WTC11 (cell line): ENCODE measurements at regions not wholly inside any gene's neighbourhood (a gene's known extent, or its start where the extent isn't known, plus 50 kb on each side); places are given as distances from the start of the nearest gene placed in this dataset.
"Not testable (repeated sequence)": the region's sequence is repeated elsewhere in the genome, so short reads cannot be mapped to it uniquely, and the experiment has no call there.

Experiments
- ATAC-seq: fragments of 200-7000 bp; cut with Tn5 transposase; 2 replicates; pipeline ENCODE4 v1.10.0; 2021; ENCODE audit warnings: mild to moderate bottlenecking, moderate library complexity
- CTCF ChIA-PET: fragments of 300-600 bp; sonication (Branson Sonifier 250); formaldehyde crosslinking; loops from one replicate; lab custom pipeline; 2021; ENCODE audit warnings: antibody characterized with exemption; lab: Charles Lee
- POLR2A ChIA-PET: fragments of 350-600 bp; sonication (Branson Sonifier 250); formaldehyde crosslinking; loops from one replicate; lab custom pipeline; 2021; ENCODE audit warnings: antibody characterized with exemption; lab: Charles Lee
- DNase-seq: peaks from one replicate; pipeline ENCODE4 v3.0.0; 2021; ENCODE audit warnings: low spot score
- H3K27ac Mint-ChIP-seq: 2 replicates; pipeline ENCODE4 v1.8.0; 2021; ENCODE audit warnings: mixed read lengths
- H3K27me3 Mint-ChIP-seq: 2 replicates; pipeline ENCODE4 v1.8.0; 2021; ENCODE audit warnings: low read depth, mild to moderate bottlenecking, moderate library complexity, mixed read lengths
- H3K36me3 Mint-ChIP-seq: 2 replicates; pipeline ENCODE4 v1.8.0; 2021; ENCODE audit warnings: mixed read lengths
- H3K4me1 Mint-ChIP-seq: 2 replicates; pipeline ENCODE4 v1.8.0; 2022; ENCODE audit warnings: mixed read lengths
- H3K4me3 Mint-ChIP-seq: 2 replicates; pipeline ENCODE4 v1.8.0; 2021; ENCODE audit warnings: mild to moderate bottlenecking, moderate library complexity, mixed read lengths
- H3K9me3 Mint-ChIP-seq: 2 replicates; pipeline ENCODE4 v1.8.0; 2021; ENCODE audit warnings: mixed read lengths
- CBFB ChIP-seq: sonication (generic); formaldehyde crosslinking; IDR thresholded peaks from 2 replicates; pipeline ENCODE4 v1.8.1; 2022; ENCODE audit warnings: mild to moderate bottlenecking, low read depth, missing genetic modification reagents
- MXD4 ChIP-seq: fragments of 250-450 bp; sonication (Bioruptor Pico); IDR thresholded peaks from 2 replicates; pipeline ENCODE4 v1.8.0; 2021; ENCODE audit warnings: mild to moderate bottlenecking, moderate library complexity, borderline replicate concordance
- NFE2L1 ChIP-seq: sonication (generic); formaldehyde crosslinking; IDR thresholded peaks from 2 replicates; pipeline ENCODE4 v1.8.1; 2023; ENCODE audit warnings: missing genetic modification reagents
- NR1H2 ChIP-seq: sonication (generic); formaldehyde crosslinking; IDR thresholded peaks from 2 replicates; pipeline ENCODE4 v1.9.0; 2021; ENCODE audit warnings: mild to moderate bottlenecking, moderate library complexity, missing genetic modification reagents
- NR3C1 ChIP-seq: sonication (generic); formaldehyde crosslinking; conservative IDR thresholded peaks from 2 replicates; pipeline ENCODE4 v1.8.1; 2023; ENCODE audit warnings: low read depth, mild to moderate bottlenecking, missing genetic modification reagents
- SMAD3 ChIP-seq: sonication (generic); formaldehyde crosslinking; IDR thresholded peaks from 2 replicates; pipeline ENCODE4 v1.8.0; 2022; ENCODE audit warnings: missing genetic modification reagents, mild to moderate bottlenecking, borderline replicate concordance
- TP53 ChIP-seq: sonication (generic); formaldehyde crosslinking; IDR thresholded peaks from 2 replicates; pipeline ENCODE4 v1.8.1; 2023; ENCODE audit warnings: mild to moderate bottlenecking, missing genetic modification reagents
- ZBTB21 ChIP-seq: sonication (generic); formaldehyde crosslinking; IDR thresholded peaks from 2 replicates; pipeline ENCODE4 v1.8.1; 2023; ENCODE audit warnings: mild to moderate bottlenecking, missing genetic modification reagents, borderline replicate concordance
- ZNF263 ChIP-seq: sonication (generic); formaldehyde crosslinking; IDR thresholded peaks from 2 replicates; pipeline ENCODE4 v1.8.1; 2022; ENCODE audit warnings: low read depth, mild to moderate bottlenecking, moderate library complexity, missing genetic modification reagents
- ZNF317 ChIP-seq: sonication (generic); formaldehyde crosslinking; IDR thresholded peaks from 2 replicates; pipeline ENCODE4 v1.8.1; 2023; ENCODE audit warnings: low read depth, mild to moderate bottlenecking, moderate library complexity, missing genetic modification reagents, borderline replicate concordance
- ZNF416 ChIP-seq: fragments of 250-450 bp; sonication (Bioruptor Pico); IDR thresholded peaks from 2 replicates; pipeline ENCODE4 v1.9.0; 2021; ENCODE audit warnings: mild to moderate bottlenecking, inconsistent platforms
- TF ChIP-seq, protein P1 (sequence below): sonication (generic); formaldehyde crosslinking; IDR thresholded peaks from 2 replicates; pipeline ENCODE4 v1.8.0; 2023; ENCODE audit warnings: missing genetic modification reagents
- TF ChIP-seq, protein P2 (sequence below): fragments of 200-600 bp; IDR thresholded peaks from 2 replicates; pipeline ENCODE4 v1.8.0; 2022; ENCODE audit warnings: antibody characterized with exemption
- TF ChIP-seq, protein P3 (sequence below): sonication (generic); formaldehyde crosslinking; IDR thresholded peaks from 2 replicates; pipeline ENCODE4 v1.8.1; 2023; ENCODE audit warnings: mild to moderate bottlenecking, missing genetic modification reagents, borderline replicate concordance
- TF ChIP-seq, protein P4 (sequence below): sonication (generic); formaldehyde crosslinking; IDR thresholded peaks from 2 replicates; pipeline ENCODE4 v1.8.1; 2023; ENCODE audit warnings: mild to moderate bottlenecking, missing genetic modification reagents
- TF ChIP-seq, protein P5 (sequence below): sonication (generic); formaldehyde crosslinking; IDR thresholded peaks from 2 replicates; pipeline ENCODE4 v1.8.1; 2022; ENCODE audit warnings: low read depth, missing genetic modification reagents, borderline replicate concordance
- TF ChIP-seq, protein P6 (sequence below): sonication (generic); formaldehyde crosslinking; IDR thresholded peaks from 2 replicates; pipeline ENCODE4 v1.8.1; 2023; ENCODE audit warnings: mild to moderate bottlenecking, missing genetic modification reagents
- TF ChIP-seq, protein P7 (sequence below): fragments of 250-450 bp; sonication (Bioruptor Pico); IDR thresholded peaks from 2 replicates; pipeline ENCODE4 v1.9.0; 2021; ENCODE audit warnings: mild to moderate bottlenecking
- TF ChIP-seq, protein P8 (sequence below): sonication (generic); formaldehyde crosslinking; IDR thresholded peaks from 2 replicates; pipeline ENCODE4 v1.8.1; 2022; ENCODE audit warnings: mild to moderate bottlenecking, missing genetic modification reagents, moderate library complexity, borderline replicate concordance

DNA sequence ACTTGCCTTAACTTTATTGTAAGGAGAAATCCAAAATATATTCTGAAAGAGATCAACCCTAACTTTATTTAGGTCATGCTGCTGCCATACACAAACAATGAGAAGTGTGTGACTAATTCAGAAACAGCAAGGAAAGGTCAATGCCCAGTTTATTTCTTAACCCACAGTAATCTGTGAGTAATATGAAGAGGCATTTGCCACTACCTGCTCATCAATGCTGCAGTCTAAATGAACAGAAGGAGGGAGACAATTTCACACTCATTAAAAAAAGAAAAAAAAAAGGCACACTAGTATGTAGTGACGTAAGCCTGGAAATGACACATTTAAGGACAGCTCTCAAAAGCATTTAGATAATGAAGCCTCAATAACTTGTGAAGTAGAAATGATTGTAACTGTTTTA, 90.5 kb upstream of the FOXN3 start:
- TF ChIP-seq, protein P1, sequence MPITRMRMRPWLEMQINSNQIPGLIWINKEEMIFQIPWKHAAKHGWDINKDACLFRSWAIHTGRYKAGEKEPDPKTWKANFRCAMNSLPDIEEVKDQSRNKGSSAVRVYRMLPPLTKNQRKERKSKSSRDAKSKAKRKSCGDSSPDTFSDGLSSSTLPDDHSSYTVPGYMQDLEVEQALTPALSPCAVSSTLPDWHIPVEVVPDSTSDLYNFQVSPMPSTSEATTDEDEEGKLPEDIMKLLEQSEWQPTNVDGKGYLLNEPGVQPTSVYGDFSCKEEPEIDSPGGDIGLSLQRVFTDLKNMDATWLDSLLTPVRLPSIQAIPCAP (CRISPR knock-in tag): no peak
- TF ChIP-seq, protein P2, sequence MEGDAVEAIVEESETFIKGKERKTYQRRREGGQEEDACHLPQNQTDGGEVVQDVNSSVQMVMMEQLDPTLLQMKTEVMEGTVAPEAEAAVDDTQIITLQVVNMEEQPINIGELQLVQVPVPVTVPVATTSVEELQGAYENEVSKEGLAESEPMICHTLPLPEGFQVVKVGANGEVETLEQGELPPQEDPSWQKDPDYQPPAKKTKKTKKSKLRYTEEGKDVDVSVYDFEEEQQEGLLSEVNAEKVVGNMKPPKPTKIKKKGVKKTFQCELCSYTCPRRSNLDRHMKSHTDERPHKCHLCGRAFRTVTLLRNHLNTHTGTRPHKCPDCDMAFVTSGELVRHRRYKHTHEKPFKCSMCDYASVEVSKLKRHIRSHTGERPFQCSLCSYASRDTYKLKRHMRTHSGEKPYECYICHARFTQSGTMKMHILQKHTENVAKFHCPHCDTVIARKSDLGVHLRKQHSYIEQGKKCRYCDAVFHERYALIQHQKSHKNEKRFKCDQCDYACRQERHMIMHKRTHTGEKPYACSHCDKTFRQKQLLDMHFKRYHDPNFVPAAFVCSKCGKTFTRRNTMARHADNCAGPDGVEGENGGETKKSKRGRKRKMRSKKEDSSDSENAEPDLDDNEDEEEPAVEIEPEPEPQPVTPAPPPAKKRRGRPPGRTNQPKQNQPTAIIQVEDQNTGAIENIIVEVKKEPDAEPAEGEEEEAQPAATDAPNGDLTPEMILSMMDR: no peak
- TF ChIP-seq CBFB (CRISPR knock-in tag) (no peak), ZNF263 (no peak), TP53 (CRISPR knock-in tag) (no peak), NR3C1 (CRISPR knock-in tag) (no peak), NR1H2 (CRISPR knock-in tag) (no peak), NFE2L1 (CRISPR knock-in tag) (no peak), SMAD3 (CRISPR knock-in tag) (no peak), ZNF416 (CRISPR knock-in tag) (no peak), ZNF317 (no peak), ZBTB21 (CRISPR knock-in tag) (no peak), MXD4 (no peak)
- TF ChIP-seq, protein P3, sequence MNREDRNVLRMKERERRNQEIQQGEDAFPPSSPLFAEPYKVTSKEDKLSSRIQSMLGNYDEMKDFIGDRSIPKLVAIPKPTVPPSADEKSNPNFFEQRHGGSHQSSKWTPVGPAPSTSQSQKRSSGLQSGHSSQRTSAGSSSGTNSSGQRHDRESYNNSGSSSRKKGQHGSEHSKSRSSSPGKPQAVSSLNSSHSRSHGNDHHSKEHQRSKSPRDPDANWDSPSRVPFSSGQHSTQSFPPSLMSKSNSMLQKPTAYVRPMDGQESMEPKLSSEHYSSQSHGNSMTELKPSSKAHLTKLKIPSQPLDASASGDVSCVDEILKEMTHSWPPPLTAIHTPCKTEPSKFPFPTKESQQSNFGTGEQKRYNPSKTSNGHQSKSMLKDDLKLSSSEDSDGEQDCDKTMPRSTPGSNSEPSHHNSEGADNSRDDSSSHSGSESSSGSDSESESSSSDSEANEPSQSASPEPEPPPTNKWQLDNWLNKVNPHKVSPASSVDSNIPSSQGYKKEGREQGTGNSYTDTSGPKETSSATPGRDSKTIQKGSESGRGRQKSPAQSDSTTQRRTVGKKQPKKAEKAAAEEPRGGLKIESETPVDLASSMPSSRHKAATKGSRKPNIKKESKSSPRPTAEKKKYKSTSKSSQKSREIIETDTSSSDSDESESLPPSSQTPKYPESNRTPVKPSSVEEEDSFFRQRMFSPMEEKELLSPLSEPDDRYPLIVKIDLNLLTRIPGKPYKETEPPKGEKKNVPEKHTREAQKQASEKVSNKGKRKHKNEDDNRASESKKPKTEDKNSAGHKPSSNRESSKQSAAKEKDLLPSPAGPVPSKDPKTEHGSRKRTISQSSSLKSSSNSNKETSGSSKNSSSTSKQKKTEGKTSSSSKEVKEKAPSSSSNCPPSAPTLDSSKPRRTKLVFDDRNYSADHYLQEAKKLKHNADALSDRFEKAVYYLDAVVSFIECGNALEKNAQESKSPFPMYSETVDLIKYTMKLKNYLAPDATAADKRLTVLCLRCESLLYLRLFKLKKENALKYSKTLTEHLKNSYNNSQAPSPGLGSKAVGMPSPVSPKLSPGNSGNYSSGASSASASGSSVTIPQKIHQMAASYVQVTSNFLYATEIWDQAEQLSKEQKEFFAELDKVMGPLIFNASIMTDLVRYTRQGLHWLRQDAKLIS (CRISPR knock-in tag): no peak
- TF ChIP-seq, protein P4, sequence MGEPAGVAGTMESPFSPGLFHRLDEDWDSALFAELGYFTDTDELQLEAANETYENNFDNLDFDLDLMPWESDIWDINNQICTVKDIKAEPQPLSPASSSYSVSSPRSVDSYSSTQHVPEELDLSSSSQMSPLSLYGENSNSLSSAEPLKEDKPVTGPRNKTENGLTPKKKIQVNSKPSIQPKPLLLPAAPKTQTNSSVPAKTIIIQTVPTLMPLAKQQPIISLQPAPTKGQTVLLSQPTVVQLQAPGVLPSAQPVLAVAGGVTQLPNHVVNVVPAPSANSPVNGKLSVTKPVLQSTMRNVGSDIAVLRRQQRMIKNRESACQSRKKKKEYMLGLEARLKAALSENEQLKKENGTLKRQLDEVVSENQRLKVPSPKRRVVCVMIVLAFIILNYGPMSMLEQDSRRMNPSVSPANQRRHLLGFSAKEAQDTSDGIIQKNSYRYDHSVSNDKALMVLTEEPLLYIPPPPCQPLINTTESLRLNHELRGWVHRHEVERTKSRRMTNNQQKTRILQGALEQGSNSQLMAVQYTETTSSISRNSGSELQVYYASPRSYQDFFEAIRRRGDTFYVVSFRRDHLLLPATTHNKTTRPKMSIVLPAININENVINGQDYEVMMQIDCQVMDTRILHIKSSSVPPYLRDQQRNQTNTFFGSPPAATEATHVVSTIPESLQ (CRISPR knock-in tag): no peak
- TF ChIP-seq, protein P5, sequence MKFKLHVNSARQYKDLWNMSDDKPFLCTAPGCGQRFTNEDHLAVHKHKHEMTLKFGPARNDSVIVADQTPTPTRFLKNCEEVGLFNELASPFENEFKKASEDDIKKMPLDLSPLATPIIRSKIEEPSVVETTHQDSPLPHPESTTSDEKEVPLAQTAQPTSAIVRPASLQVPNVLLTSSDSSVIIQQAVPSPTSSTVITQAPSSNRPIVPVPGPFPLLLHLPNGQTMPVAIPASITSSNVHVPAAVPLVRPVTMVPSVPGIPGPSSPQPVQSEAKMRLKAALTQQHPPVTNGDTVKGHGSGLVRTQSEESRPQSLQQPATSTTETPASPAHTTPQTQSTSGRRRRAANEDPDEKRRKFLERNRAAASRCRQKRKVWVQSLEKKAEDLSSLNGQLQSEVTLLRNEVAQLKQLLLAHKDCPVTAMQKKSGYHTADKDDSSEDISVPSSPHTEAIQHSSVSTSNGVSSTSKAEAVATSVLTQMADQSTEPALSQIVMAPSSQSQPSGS (CRISPR knock-in tag): no peak
- TF ChIP-seq, protein P6, sequence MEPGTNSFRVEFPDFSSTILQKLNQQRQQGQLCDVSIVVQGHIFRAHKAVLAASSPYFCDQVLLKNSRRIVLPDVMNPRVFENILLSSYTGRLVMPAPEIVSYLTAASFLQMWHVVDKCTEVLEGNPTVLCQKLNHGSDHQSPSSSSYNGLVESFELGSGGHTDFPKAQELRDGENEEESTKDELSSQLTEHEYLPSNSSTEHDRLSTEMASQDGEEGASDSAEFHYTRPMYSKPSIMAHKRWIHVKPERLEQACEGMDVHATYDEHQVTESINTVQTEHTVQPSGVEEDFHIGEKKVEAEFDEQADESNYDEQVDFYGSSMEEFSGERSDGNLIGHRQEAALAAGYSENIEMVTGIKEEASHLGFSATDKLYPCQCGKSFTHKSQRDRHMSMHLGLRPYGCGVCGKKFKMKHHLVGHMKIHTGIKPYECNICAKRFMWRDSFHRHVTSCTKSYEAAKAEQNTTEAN (CRISPR knock-in tag): no peak
- TF ChIP-seq, protein P7, sequence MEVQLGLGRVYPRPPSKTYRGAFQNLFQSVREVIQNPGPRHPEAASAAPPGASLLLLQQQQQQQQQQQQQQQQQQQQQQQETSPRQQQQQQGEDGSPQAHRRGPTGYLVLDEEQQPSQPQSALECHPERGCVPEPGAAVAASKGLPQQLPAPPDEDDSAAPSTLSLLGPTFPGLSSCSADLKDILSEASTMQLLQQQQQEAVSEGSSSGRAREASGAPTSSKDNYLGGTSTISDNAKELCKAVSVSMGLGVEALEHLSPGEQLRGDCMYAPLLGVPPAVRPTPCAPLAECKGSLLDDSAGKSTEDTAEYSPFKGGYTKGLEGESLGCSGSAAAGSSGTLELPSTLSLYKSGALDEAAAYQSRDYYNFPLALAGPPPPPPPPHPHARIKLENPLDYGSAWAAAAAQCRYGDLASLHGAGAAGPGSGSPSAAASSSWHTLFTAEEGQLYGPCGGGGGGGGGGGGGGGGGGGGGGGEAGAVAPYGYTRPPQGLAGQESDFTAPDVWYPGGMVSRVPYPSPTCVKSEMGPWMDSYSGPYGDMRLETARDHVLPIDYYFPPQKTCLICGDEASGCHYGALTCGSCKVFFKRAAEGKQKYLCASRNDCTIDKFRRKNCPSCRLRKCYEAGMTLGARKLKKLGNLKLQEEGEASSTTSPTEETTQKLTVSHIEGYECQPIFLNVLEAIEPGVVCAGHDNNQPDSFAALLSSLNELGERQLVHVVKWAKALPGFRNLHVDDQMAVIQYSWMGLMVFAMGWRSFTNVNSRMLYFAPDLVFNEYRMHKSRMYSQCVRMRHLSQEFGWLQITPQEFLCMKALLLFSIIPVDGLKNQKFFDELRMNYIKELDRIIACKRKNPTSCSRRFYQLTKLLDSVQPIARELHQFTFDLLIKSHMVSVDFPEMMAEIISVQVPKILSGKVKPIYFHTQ: no peak
- TF ChIP-seq, protein P8, sequence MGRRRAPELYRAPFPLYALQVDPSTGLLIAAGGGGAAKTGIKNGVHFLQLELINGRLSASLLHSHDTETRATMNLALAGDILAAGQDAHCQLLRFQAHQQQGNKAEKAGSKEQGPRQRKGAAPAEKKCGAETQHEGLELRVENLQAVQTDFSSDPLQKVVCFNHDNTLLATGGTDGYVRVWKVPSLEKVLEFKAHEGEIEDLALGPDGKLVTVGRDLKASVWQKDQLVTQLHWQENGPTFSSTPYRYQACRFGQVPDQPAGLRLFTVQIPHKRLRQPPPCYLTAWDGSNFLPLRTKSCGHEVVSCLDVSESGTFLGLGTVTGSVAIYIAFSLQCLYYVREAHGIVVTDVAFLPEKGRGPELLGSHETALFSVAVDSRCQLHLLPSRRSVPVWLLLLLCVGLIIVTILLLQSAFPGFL (CRISPR knock-in tag): no peak
- no peak overlapping the region for H3K27ac Mint-ChIP-seq
- POLR2A ChIA-PET: no interaction called here

DNA sequence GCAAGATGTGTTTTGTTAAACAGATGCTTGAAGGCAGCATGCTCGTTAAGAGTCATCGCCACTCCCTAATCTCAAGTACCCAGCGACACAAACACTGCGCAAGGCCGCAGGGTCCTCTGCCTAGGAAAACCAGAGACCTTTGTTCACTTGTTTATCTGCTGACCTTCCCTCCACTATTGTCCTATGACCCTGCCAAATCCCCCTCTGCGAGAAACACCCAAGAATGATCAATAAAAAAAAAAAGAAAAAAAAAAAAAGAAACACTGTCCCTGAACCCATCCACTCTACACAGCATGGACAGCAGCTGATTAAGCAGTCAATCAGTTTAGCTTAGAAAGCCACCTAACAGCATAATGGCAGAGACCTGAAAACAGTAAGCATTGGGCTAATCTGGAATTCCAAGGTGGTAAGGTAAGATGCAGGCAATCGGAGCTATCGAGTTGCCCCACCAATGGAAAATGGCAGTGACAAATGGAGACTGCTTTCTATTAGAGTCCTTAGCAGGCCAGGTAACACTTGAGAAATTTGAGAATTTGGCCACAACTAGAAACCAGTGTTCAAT, 89.9 kb upstream of the FOXN3 start:
- ATAC-seq, POLR2A ChIA-PET, CTCF ChIA-PET, DNase-seq, H3K27me3 Mint-ChIP-seq, H3K27ac Mint-ChIP-seq, H3K4me3 Mint-ChIP-seq: not testable (repeated sequence)
- peaks cover 57% of the 10 kb centered on the region for H3K4me1 Mint-ChIP-seq
- H3K9me3 Mint-ChIP-seq: peaks cover 12% of the 10 kb centered on the region; the same call in 1 of the 2 replicates
- H3K36me3 Mint-ChIP-seq: peaks cover 37% of the 10 kb centered on the region

More for the DNA sequence above, 90.5 kb upstream of the FOXN3 start:
- ATAC-seq (no peak), DNase-seq (no peak)
- CTCF ChIA-PET: no interaction called here
- H3K4me3 Mint-ChIP-seq: no peak overlapping the region
- H3K36me3 Mint-ChIP-seq: peaks cover 43% of the 10 kb centered on the region
- peaks cover 18% of the 10 kb centered on the region; the same call in 1 of the 2 replicates for H3K9me3 Mint-ChIP-seq
- peaks cover 60% of the 10 kb centered on the region for H3K4me1 Mint-ChIP-seq
- no peaks in the 10 kb centered on the region; the same call in 1 of the 2 replicates for H3K27me3 Mint-ChIP-seq
